ENCODE measurements at regions not wholly inside any gene's neighbourhood (a gene's known extent, or its start where the extent isn't known, plus 50 kb on each side); places are given as distances from the start of the nearest gene placed in this dataset.

DNA sequence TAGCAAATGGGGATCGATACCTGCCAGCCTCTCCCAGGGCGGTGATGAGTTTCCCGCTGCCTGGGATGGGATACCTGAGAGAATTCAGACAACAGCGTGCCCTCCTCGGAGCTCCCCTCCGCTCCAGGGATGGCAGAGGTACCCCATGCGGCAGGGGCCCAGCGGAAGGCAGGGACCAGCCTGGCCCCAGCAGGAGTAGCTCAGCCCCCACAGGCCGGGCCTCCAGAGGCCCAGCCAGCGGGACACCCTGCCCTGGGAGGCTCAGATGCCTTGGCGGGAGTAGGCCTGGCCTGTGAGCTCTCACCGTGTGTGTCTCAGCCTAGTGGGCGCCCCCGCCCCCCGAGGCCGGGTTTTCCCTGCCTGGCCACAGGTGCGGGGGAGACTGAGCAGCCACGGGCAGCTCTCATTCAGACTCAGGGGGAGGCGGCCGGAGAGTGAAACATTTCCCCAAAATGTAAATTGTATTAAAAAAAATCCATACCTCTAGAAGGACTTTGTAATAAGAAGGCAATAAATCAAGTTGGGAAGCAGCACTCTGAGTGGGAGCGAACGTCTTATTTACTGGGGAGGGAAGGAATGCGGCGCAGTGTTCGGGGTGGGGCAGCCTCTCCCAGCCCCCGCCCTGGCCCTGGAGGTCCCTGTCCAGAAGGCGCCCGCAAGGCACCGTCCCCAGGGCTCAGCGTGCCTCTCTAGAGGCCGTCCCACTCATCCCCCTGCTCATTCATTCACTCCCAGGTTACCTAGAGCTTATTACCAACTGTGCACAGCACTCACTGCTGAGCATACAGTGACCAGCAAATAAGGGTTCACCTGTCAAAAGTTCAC, 888.0 kb downstream of the BRD1 start:
- H3K36me3 ChIP-seq = no peaks in the 10 kb centered on the region
- H3K4me3 ChIP-seq = no peak overlapping the region
- H3K27ac ChIP-seq = no peak overlapping the region
- peaks cover 0 to 14% (median 11%) of the 10 kb centered on the region in 4 donors for H3K9me3 ChIP-seq
- TF ChIP-seq POLR2AphosphoS5 (IDR thresholded peaks at IDR 0.05) (no peak), CTCF (IDR thresholded peaks at IDR 0.05) (no peak), EP300 (IDR thresholded peaks at IDR 0.05) (no peak), POLR2A (IDR thresholded peaks at IDR 0.05) (no peak)
- peak in 1 of 2 donors; percentile 19 for DNase-seq
- 56 to 76% (median 66%) methylated on average over 27 to 31 of the region's 31 CpGs for WGBS, 5 donors
- H3K27me3 ChIP-seq = peaks cover 0 to 39% (median 0%) of the 10 kb centered on the region in 3 donors
- intact Hi-C loops (cut with DNase I; ENCODE audit: low total_unique reads) = no loop called here
- no peaks in the 10 kb centered on the region for H3K4me1 ChIP-seq

DNA sequence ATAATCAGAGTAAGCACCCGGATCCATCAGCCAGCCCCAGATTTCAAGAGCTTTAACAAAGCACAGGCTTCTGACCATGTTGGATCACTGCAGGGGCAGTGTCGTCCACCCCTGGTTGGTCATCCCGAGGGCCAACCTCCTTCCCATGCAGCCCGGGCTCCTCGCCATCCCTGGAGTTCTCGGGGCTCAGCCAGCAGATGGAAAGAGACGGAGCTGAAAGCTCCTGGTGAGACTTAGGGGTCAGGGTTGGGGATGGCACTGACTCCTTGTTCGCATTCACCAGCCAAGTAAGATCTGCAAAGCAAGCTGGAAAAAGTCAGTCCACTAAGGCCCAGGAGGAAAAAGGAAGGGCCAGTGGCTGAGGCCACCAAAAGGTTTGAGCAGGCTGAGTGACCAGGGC, 888.9 kb downstream of the BRD1 start:
- TF ChIP-seq POLR2A (IDR thresholded peaks at IDR 0.05) (no peak), EP300 (IDR thresholded peaks at IDR 0.05) (no peak), POLR2AphosphoS5 (IDR thresholded peaks at IDR 0.05) (no peak), CTCF (IDR thresholded peaks at IDR 0.05) (no peak)
- H3K27me3 ChIP-seq = peaks cover 0 to 35% (median 0%) of the 10 kb centered on the region in 3 donors
- H3K36me3 ChIP-seq = no peaks in the 10 kb centered on the region
- H3K9me3 ChIP-seq = peaks cover 0 to 17% (median 12%) of the 10 kb centered on the region in 4 donors
- intact Hi-C loops (cut with DNase I; ENCODE audit: low total_unique reads) = no loop called here
- H3K27ac ChIP-seq = no peak overlapping the region
- H3K4me3 ChIP-seq = no peak overlapping the region
- H3K4me1 ChIP-seq = no peaks in the 10 kb centered on the region
- WGBS, 5 donors = 54 to 69% (median 68%) methylated on average over 8 of the region's 8 CpGs
- peak in 1 of 2 donors; percentile 13 for DNase-seq

GRCh38 chr22:48937032-48937639, 890.5 kb downstream of the BRD1 start:
- Histone ChIP-seq H3K36me3 (no peaks in the 10 kb centered on the region), H3K27ac (no peak overlapping the region), H3K4me1 (no peaks in the 10 kb centered on the region), H3K27me3 (peaks cover 0 to 39% (median 0%) of the 10 kb centered on the region in 3 donors), H3K4me3 (no peak overlapping the region), H3K9me3 (peaks cover 0 to 17% (median 12%) of the 10 kb centered on the region in 4 donors)
- 44 to 60% (median 57%) methylated on average over 10 to 12 of the region's 12 CpGs for WGBS, 5 donors
- DNase-seq = peak in 1 of 2 donors; percentile 15
- TF ChIP-seq POLR2A (IDR thresholded peaks at IDR 0.05) = no peak
- TF ChIP-seq POLR2AphosphoS5 (IDR thresholded peaks at IDR 0.05) = no peak
- TF ChIP-seq EP300 (IDR thresholded peaks at IDR 0.05) = no peak
- no peak for TF ChIP-seq CTCF (IDR thresholded peaks at IDR 0.05)
- intact Hi-C loops (cut with DNase I; ENCODE audit: low total_unique reads) = no loop called here

- Histone ChIP-seq H3K36me3 (no peaks in the 10 kb centered on the region), H3K27ac (no peak overlapping the region), H3K9me3 (peaks cover 0 to 17% (median 12%) of the 10 kb centered on the region in 4 donors), H3K4me1 (no peaks in the 10 kb centered on the region), H3K27me3 (peaks cover 0 to 46% (median 0%) of the 10 kb centered on the region in 3 donors), H3K4me3 (no peak overlapping the region)
- TF ChIP-seq EP300 (IDR thresholded peaks at IDR 0.05) = no peak
- TF ChIP-seq POLR2A (IDR thresholded peaks at IDR 0.05) = no peak
- no peak for TF ChIP-seq CTCF (IDR thresholded peaks at IDR 0.05)
- no peak for TF ChIP-seq POLR2AphosphoS5 (IDR thresholded peaks at IDR 0.05)
- WGBS, 5 donors = 86 to 92% (median 91%) methylated on average over 4 of the region's 4 CpGs
- peak in 1 of 2 donors; percentile 5 for DNase-seq
- intact Hi-C loops (cut with DNase I; ENCODE audit: low total_unique reads) = no loop called here
These were observed 891.3 kb downstream of the BRD1 start for GRCh38 chr22:48936391-48936790.
